ENCODE measurements at regions not wholly inside any gene's neighbourhood (a gene's known extent, or its start where the extent isn't known, plus 50 kb on each side); places are given as distances from the start of the nearest gene placed in this dataset.

DNA sequence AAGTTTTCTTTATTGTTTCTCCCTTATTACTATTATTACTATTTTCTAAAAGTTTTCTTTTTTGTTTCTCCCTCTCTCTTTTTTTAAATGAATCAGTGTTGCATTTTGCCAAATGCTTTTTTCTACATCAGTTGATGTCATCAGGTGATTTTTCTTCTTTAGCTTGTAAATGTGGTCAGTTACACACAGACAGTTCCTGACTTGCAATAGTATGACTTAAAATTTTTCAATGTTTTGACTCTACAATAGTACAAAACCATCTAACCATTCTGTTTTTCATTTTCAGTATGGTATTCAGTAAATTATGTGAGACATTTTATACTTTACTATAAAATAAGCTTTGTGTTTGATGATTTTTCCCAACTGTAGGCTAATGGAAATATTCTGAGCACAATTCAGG lies 443.0 kb downstream of the GADD45G start:
- TF ChIP-seq POLR2A (IDR thresholded peaks at IDR 0.05; ENCODE audit: low read length): no peak
- TF ChIP-seq GATA1 (IDR thresholded peaks at IDR 0.05; ENCODE audit: low read depth, low read length): no peak
